Sigmoid colon (tissue), 4 donors: ENCODE measurements at regions not wholly inside any gene's neighbourhood (a gene's known extent, or its start where the extent isn't known, plus 50 kb on each side); places are given as distances from the start of the nearest gene placed in this dataset.
"Not testable (repeated sequence)": the region's sequence is repeated elsewhere in the genome, so short reads cannot be mapped to it uniquely, and the experiment has no call there.

Experiments used
- CTCF ChIP-seq, 4 experiments: fragments of 450-650 bp in 3 of 4; fragments of 200-600 bp in 1 of 4; IDR thresholded peaks; one replicate each; pipeline ENCODE4 v1.5.1; 2016 to 2019; ENCODE audit warnings: antibody characterized with exemption in 4 of 4, mild to moderate bottlenecking in 3 of 4, moderate library complexity in 2 of 4
- POLR2AphosphoS5 ChIP-seq, 4 donors: sonication (generic); formaldehyde crosslinking; IDR thresholded peaks; one replicate each; pipeline ENCODE4 v1.6.1; 2017; ENCODE audit warnings: antibody characterized with exemption in 4 of 4

GRCh38 chr4:138352446-138352845 lies 110.3 kb upstream of the SLC7A11 start:
- not testable (repeated sequence) for TF ChIP-seq CTCF, POLR2AphosphoS5 (IDR thresholded peaks at IDR 0.05)
